HepG2 (cell line): ENCODE measurements at regions not wholly inside any gene's neighbourhood (a gene's known extent, or its start where the extent isn't known, plus 50 kb on each side); places are given as distances from the start of the nearest gene placed in this dataset.

Experiments used
- ATAC-seq: fragments of 200-7000 bp; cut with Tn5 transposase; 3 replicates; pipeline ENCODE4 v1.9.1; 2020; ENCODE audit warnings: mild to moderate bottlenecking, moderate library complexity
- BruUV-seq: library from RNA; stranded (reverse); fragments of 400-500 nt; replicated peaks from 2 replicates; lab custom pipeline; 2021; lab: Mats Ljungman, UMichigan
- CTCF ChIA-PET: fragments of 300-600 bp; formaldehyde crosslinking; extraction: SDS; loops from one replicate; lab custom pipeline; 2021; ENCODE audit warnings: low total read pairs, inconsistent platforms, low intra/inter-chr PET ratio; lab: Yijun Ruan, JAX
- POLR2A ChIA-PET: fragments of 350-600 bp; sonication (Branson Sonifier 250); formaldehyde crosslinking; loops from one replicate; lab custom pipeline; 2020; ENCODE audit warnings: antibody characterized with exemption, inconsistent platforms; lab: Yijun Ruan, JAX
- DNase-seq: peaks from one replicate; pipeline ENCODE4 v3.0.0-alpha.2; 2015; ENCODE audit warnings: low spot score
- FAIRE-seq: peaks from 3 replicates; lab custom pipeline; 2011; peaks lifted over from hg19 to GRCh38; lab: Jason Lieb, UNC
- H2AFZ ChIP-seq: one replicate; pipeline ENCODE4 v1.6.1; 2011; ENCODE audit warnings: low read length, inconsistent platforms
- H3K27ac ChIP-seq: fragments of 300-600 bp; 3 replicates; pipeline ENCODE4 v1.8.0; 2011; ENCODE audit warnings: mixed run types, mild to moderate bottlenecking, mixed read lengths, low read length, inconsistent platforms; ENCODE audit not compliant: insufficient read depth; ENCODE audit errors: extremely low read length
- H3K27me3 ChIP-seq, 2 experiments: fragments of 200-600 bp in 1 of 2; 2 replicates in 1 of 2; 3 replicates in 1 of 2; pipeline versions ENCODE4 v1.6.0 to v1.8.0; 2011; ENCODE audit warnings: low read length in 2 of 2, mild to moderate bottlenecking in 2 of 2, moderate library complexity in 2 of 2, inconsistent platforms in 1 of 2; ENCODE audit not compliant: insufficient read depth in 2 of 2, control insufficient read depth in 1 of 2
- H3K36me3 ChIP-seq, 2 experiments: fragments of 200-600 bp in 1 of 2; replicated peaks in 1 of 2; 2 replicates in 1 of 2; 3 replicates in 1 of 2; pipeline versions ENCODE4 v1.5.1 to v1.8.0; 2011; ENCODE audit warnings: low read length in 2 of 2, inconsistent platforms in 1 of 2; ENCODE audit not compliant: insufficient read depth in 2 of 2, control insufficient read depth in 1 of 2
- H3K4me1 ChIP-seq: 2 replicates; pipeline ENCODE4 v1.5.1; 2012; ENCODE audit warnings: low read length, inconsistent platforms; ENCODE audit not compliant: insufficient read depth
- H3K4me2 ChIP-seq: 2 replicates; pipeline ENCODE4 v1.6.0; 2011; ENCODE audit warnings: low read depth, low read length, inconsistent platforms
- H3K4me3 ChIP-seq, 3 experiments: fragments of 200-600 bp in 1 of 3; sonication (generic), shearing (Covaris generic) in 1 of 3; replicated peaks in 1 of 3; 2 replicates each; pipeline ENCODE4 v1.5.1; 2011 to 2016; ENCODE audit warnings: low read length in 3 of 3, inconsistent platforms in 2 of 3, low read depth in 2 of 3, mild to moderate bottlenecking in 2 of 3, control low read depth in 1 of 3, mixed read lengths in 1 of 3; ENCODE audit not compliant: insufficient read depth in 1 of 3
- H3K79me2 ChIP-seq: one replicate; pipeline ENCODE4 v1.6.1; 2011; ENCODE audit warnings: low read length, inconsistent platforms; ENCODE audit not compliant: insufficient read depth
- H3K9ac ChIP-seq: 2 replicates; pipeline ENCODE4 v1.6.0; 2011; ENCODE audit warnings: mild to moderate bottlenecking, low read depth, low read length, inconsistent platforms; ENCODE audit not compliant: insufficient read depth
- H3K9me3 ChIP-seq: 2 replicates; pipeline ENCODE4 v1.5.1; 2012; ENCODE audit warnings: mild to moderate bottlenecking, low read length
- H4K20me1 ChIP-seq: 2 replicates; pipeline ENCODE4 v1.6.0; 2011; ENCODE audit warnings: inconsistent platforms, mild to moderate bottlenecking, low read length, moderate library complexity; ENCODE audit not compliant: insufficient read depth
- ATRX ChIP-seq: sonication (generic); formaldehyde crosslinking; IDR thresholded peaks from 2 replicates; pipeline ENCODE4 v1.4.0; 2020; ENCODE audit warnings: missing genetic modification reagents, borderline replicate concordance
- CEBPB ChIP-seq: IDR thresholded peaks from 2 replicates; pipeline ENCODE4 v1.6.1; 2011; ENCODE audit warnings: low read depth, low read length, improper control_type of control experiment, borderline replicate concordance
- EHMT2 ChIP-seq: fragments of 200-600 bp; sonication (generic); IDR thresholded peaks from 2 replicates; pipeline ENCODE4 v1.7.0; 2017; ENCODE audit warnings: antibody characterized with exemption, low read depth, low read length, borderline replicate concordance
- JUNB ChIP-seq: sonication (generic); formaldehyde crosslinking; IDR thresholded peaks from 2 replicates; pipeline ENCODE4 v1.8.0; 2022; ENCODE audit warnings: missing genetic modification reagents, mild to moderate bottlenecking, borderline replicate concordance
- KDM5A ChIP-seq: fragments of 200-600 bp; sonication (generic); IDR thresholded peaks from 2 replicates; pipeline ENCODE4 v1.7.0; 2018; ENCODE audit warnings: antibody characterized with exemption, mild to moderate bottlenecking, low read length, borderline replicate concordance
- MAF1 ChIP-seq: sonication (generic); formaldehyde crosslinking; IDR thresholded peaks from 2 replicates; pipeline ENCODE4 v1.5.0; 2020; ENCODE audit warnings: missing genetic modification reagents, borderline replicate concordance
- MED1 ChIP-seq: sonication (generic); formaldehyde crosslinking; IDR thresholded peaks from 2 replicates; pipeline ENCODE4 v1.4.0; 2020; ENCODE audit warnings: missing genetic modification reagents
- MEF2D ChIP-seq: sonication (generic); formaldehyde crosslinking; IDR thresholded peaks from 2 replicates; pipeline ENCODE4 v1.5.1; 2020; ENCODE audit warnings: mild to moderate bottlenecking, missing genetic modification reagents
- RNF2 ChIP-seq: fragments of 450-650 bp; conservative IDR thresholded peaks from 2 replicates; pipeline ENCODE4 v1.6.1; 2016; ENCODE audit warnings: low read depth
- SRSF1 ChIP-seq: fragments of 200-400 bp; formaldehyde crosslinking; optimal IDR thresholded peaks from 2 replicates; pipeline ENCODE3; 2017; ENCODE audit warnings: mild to moderate bottlenecking, low read depth, low read length, moderate library complexity
- ZBTB10 ChIP-seq: sonication (generic); formaldehyde crosslinking; IDR thresholded peaks from 2 replicates; pipeline ENCODE4 v1.4.0; 2020; ENCODE audit warnings: missing genetic modification reagents, borderline replicate concordance
- ZBTB42 ChIP-seq: sonication (generic); formaldehyde crosslinking; IDR thresholded peaks from 2 replicates; pipeline ENCODE4 v1.5.0; 2020; ENCODE audit warnings: mild to moderate bottlenecking, missing genetic modification reagents
- ZMAT5 ChIP-seq: sonication (generic); formaldehyde crosslinking; IDR thresholded peaks from 2 replicates; pipeline ENCODE4 v1.5.0; 2020; ENCODE audit warnings: mild to moderate bottlenecking, low read depth, missing genetic modification reagents, borderline replicate concordance
- ZNF18 ChIP-seq: sonication (generic); formaldehyde crosslinking; IDR thresholded peaks from 2 replicates; pipeline ENCODE4 v1.8.0; 2022; ENCODE audit warnings: mild to moderate bottlenecking, missing genetic modification reagents; ENCODE audit not compliant: insufficient replicate concordance
- ZNF230 ChIP-seq: sonication (generic); formaldehyde crosslinking; IDR thresholded peaks from 2 replicates; pipeline ENCODE4 v1.4.0; 2020; ENCODE audit warnings: mild to moderate bottlenecking, missing genetic modification reagents
- ZNF562 ChIP-seq: sonication (generic); formaldehyde crosslinking; IDR thresholded peaks from 2 replicates; pipeline ENCODE4 v1.8.0; 2022; ENCODE audit warnings: missing genetic modification reagents, borderline replicate concordance
- ZNF660 ChIP-seq: sonication (generic); formaldehyde crosslinking; IDR thresholded peaks from 2 replicates; pipeline ENCODE4 v1.5.1; 2020; ENCODE audit warnings: mild to moderate bottlenecking, low read depth, missing genetic modification reagents, borderline replicate concordance
- ZNF670 ChIP-seq: sonication (generic); formaldehyde crosslinking; IDR thresholded peaks from 2 replicates; pipeline ENCODE4 v1.8.0; 2022; ENCODE audit warnings: mild to moderate bottlenecking, missing genetic modification reagents, borderline replicate concordance
- ZNF7 ChIP-seq: IDR thresholded peaks from 2 replicates; pipeline ENCODE4 v1.6.1; 2016; ENCODE audit warnings: missing biosample characterization, missing genetic modification reagents
- WGBS: methylation state at CpG from one replicate; pipeline ENCODE4 v1.1.6; 2017; ENCODE audit warnings: low lambda C conversion rate; 5-methylcytosine and 5-hydroxymethylcytosine counted together
- in situ Hi-C: cut with HindIII; loops from 2 replicates; pipeline ENCODE4 v1.10.0; 2017; ENCODE audit warnings: low pct_unique_long_range_greater_than_20kb; ENCODE audit not compliant: extremely low pct_ligation_motif_present
- intact Hi-C: fragments of 100-400 bp; cut with micrococcal nuclease; formaldehyde crosslinking; loops from one replicate; pipeline ENCODE4 v1.10.0; 2022; ENCODE audit not compliant: unreplicated experiment

- no TSS peak for BruUV-seq
- Histone ChIP-seq H3K9ac (no peak overlapping the region), H3K9me3 (no peaks in the 10 kb centered on the region), H3K4me1 (no peaks in the 10 kb centered on the region), H3K27me3 (peaks cover 0 to 5% of the 10 kb centered on the region in 2 experiments; a peak in 1 of 5 replicates), H3K4me2 (no peak overlapping the region), H3K4me3 (no peak overlapping the region), H2AFZ (no peak overlapping the region), H3K36me3 (no peaks in the 10 kb centered on the region), H3K27ac (no peak overlapping the region), H3K79me2 (no peaks in the 10 kb centered on the region), H4K20me1 (no peaks in the 10 kb centered on the region)
- TF ChIP-seq ATRX (CRISPR knock-in tag): no peak
- no peak for TF ChIP-seq KDM5A
- no peak for TF ChIP-seq MEF2D
- no peak for TF ChIP-seq MED1
- no peak for TF ChIP-seq ZNF7
- no peak for TF ChIP-seq RNF2
- no peak for TF ChIP-seq ZNF230
- TF ChIP-seq ZMAT5 (CRISPR knock-in tag): no peak
- TF ChIP-seq SRSF1: no peak
- no peak for TF ChIP-seq ZBTB42 (CRISPR knock-in tag)
- TF ChIP-seq ZBTB10: no peak
- no peak for TF ChIP-seq EHMT2
- no peak for TF ChIP-seq ZNF660 (CRISPR knock-in tag)
- TF ChIP-seq ZNF562 (CRISPR knock-in tag): no peak
- TF ChIP-seq ZNF670 (CRISPR knock-in tag): no peak
- TF ChIP-seq CEBPB: no peak
- TF ChIP-seq JUNB (CRISPR knock-in tag): no peak
- TF ChIP-seq MAF1 (CRISPR knock-in tag): no peak
- TF ChIP-seq ZNF18: no peak
- ATAC-seq: no peak
- in situ Hi-C loops: no loop called here
- POLR2A ChIA-PET: no interaction called here
- intact Hi-C loops: no loop called here
- WGBS: 10% methylated on average over 8 of the region's 8 CpGs
- no peak for FAIRE-seq
- CTCF ChIA-PET: no interaction called here
- no peak for DNase-seq
Observed at GRCh38 chr5:174300118-174300940, 254.8 kb downstream of the NSG2 start.
